ENCODE measurements at regions not wholly inside any gene's neighbourhood (a gene's known extent, or its start where the extent isn't known, plus 50 kb on each side); places are given as distances from the start of the nearest gene placed in this dataset.

GRCh38 chr7:46291601-46292150 is 370.6 kb upstream of the IGFBP3 start:
- no peak for TF ChIP-seq CTCF (IDR thresholded peaks at IDR 0.05)
- peaks cover 6 to 11% of the 10 kb centered on the region in 2 donors for H3K4me1 ChIP-seq
- H3K27ac ChIP-seq = peak overlapping the region; percentile 74 to 83
- peak overlapping the region in 1 of 2 donors; percentile 29 for H3K4me3 ChIP-seq
- no peaks in the 10 kb centered on the region for H3K27me3 ChIP-seq
- H3K9me3 ChIP-seq = peaks cover 0 to under 1% of the 10 kb centered on the region in 2 donors
- H3K36me3 ChIP-seq = no peaks in the 10 kb centered on the region
- DNase-seq (ENCODE audit: low spot score in 2 of 2) = peak in 1 of 2 donors; percentile 67
- intact Hi-C loops (cut with DNase I) = loop anchor here (2.0 to 5.0 kb wide), 3 partner anchors 145 to 369 kb away; no protein-coding TSS in a partner anchor

- Histone ChIP-seq H3K27me3 (no peaks in the 10 kb centered on the region), H3K4me3 (no peak overlapping the region), H3K9me3 (no peaks in the 10 kb centered on the region), H3K4me1 (peaks cover 6 to 11% of the 10 kb centered on the region in 2 donors), H3K36me3 (no peaks in the 10 kb centered on the region), H3K27ac (peak overlapping the region; percentile 74 to 83)
- intact Hi-C loops (cut with DNase I) = loop anchor here (2.0 to 5.0 kb wide), 3 partner anchors 144 to 368 kb away; no protein-coding TSS in a partner anchor
- DNase-seq (ENCODE audit: low spot score in 2 of 2) = no peak
- TF ChIP-seq CTCF (IDR thresholded peaks at IDR 0.05) = no peak
These were observed 370.0 kb upstream of the IGFBP3 start for GRCh38 chr7:46291050-46291438.

- H3K4me1 ChIP-seq = peaks cover 6 to 11% of the 10 kb centered on the region in 2 donors
- no peaks in the 10 kb centered on the region for H3K36me3 ChIP-seq
- no peaks in the 10 kb centered on the region for H3K27me3 ChIP-seq
- H3K9me3 ChIP-seq = no peaks in the 10 kb centered on the region
- no peak for DNase-seq (ENCODE audit: low spot score in 2 of 2)
- intact Hi-C loops (cut with DNase I) = loop anchor here (2.0 to 5.0 kb wide), 3 partner anchors 144 to 368 kb away; no protein-coding TSS in a partner anchor
- TF ChIP-seq CTCF (IDR thresholded peaks at IDR 0.05) = no peak
- no peak overlapping the region for H3K4me3 ChIP-seq
- peak overlapping the region in 1 of 2 donors; percentile 83 for H3K27ac ChIP-seq
These were observed 369.4 kb upstream of the IGFBP3 start for GRCh38 chr7:46290374-46291049.

- no peak for TF ChIP-seq CTCF (IDR thresholded peaks at IDR 0.05)
- no peak for DNase-seq (ENCODE audit: low spot score in 2 of 2)
These were observed 367.8 kb upstream of the IGFBP3 start for GRCh38 chr7:46288861-46289260.

GRCh38 chr7:46288010-46288409 is 366.9 kb upstream of the IGFBP3 start:
- DNase-seq (ENCODE audit: low spot score in 2 of 2) = no peak
- Histone ChIP-seq H3K4me1 (peaks cover 6 to 11% of the 10 kb centered on the region in 2 donors), H3K36me3 (no peaks in the 10 kb centered on the region), H3K4me3 (no peak overlapping the region), H3K9me3 (no peaks in the 10 kb centered on the region), H3K27me3 (no peaks in the 10 kb centered on the region), H3K27ac (no peak overlapping the region)
- TF ChIP-seq CTCF (IDR thresholded peaks at IDR 0.05) = no peak
- intact Hi-C loops (cut with DNase I) = loop anchor here (10.0 kb wide), 2 partner anchors 317 to 467 kb away; no protein-coding TSS in a partner anchor

More at GRCh38 chr7:46288861-46289260, 367.8 kb upstream of the IGFBP3 start:
- Histone ChIP-seq H3K9me3 (no peaks in the 10 kb centered on the region), H3K27ac (no peak overlapping the region), H3K27me3 (no peaks in the 10 kb centered on the region), H3K36me3 (no peaks in the 10 kb centered on the region), H3K4me3 (no peak overlapping the region), H3K4me1 (peaks cover 6 to 11% of the 10 kb centered on the region in 2 donors)
- intact Hi-C loops (cut with DNase I) = loop anchor here (10.0 kb wide), 2 partner anchors 316 to 466 kb away; no protein-coding TSS in a partner anchor

Measured in ascending aorta (tissue), 2 donors.